CD14-positive monocyte (primary cell): ENCODE measurements at regions not wholly inside any gene's neighbourhood (a gene's known extent, or its start where the extent isn't known, plus 50 kb on each side); places are given as distances from the start of the nearest gene placed in this dataset.
A peak's percentile ranks its signal among the peaks of the same experiment; 100 is the strongest.
"Not testable (repeated sequence)": the region's sequence is repeated elsewhere in the genome, so short reads cannot be mapped to it uniquely, and the experiment has no call there.

ENCODE experiments used
- DNase-seq, 3 donors: peaks; one replicate each; pipeline ENCODE4 v3.0.0-alpha.2; 2011 to 2022
- H2AFZ ChIP-seq: 2 replicates; pipeline ENCODE4 v1.6.0; 2012; ENCODE audit warnings: mild to moderate bottlenecking, low read depth, low read length, inconsistent platforms; ENCODE audit not compliant: insufficient read depth, poor library complexity, severe bottlenecking
- H3K27ac ChIP-seq, 2 donors: 1 replicate in 1 of 2; 2 replicates in 1 of 2; pipeline ENCODE4 v1.5.1; 2012 to 2013; ENCODE audit warnings: low read length in 2 of 2, control low read depth in 1 of 2, inconsistent platforms in 1 of 2, low read depth in 1 of 2, mild to moderate bottlenecking in 1 of 2
- H3K27me3 ChIP-seq, 2 donors: one replicate each; pipeline versions ENCODE4 v1.6.0 to v1.6.1; 2011 to 2013; ENCODE audit warnings: low read length in 2 of 2; ENCODE audit not compliant: control insufficient read depth in 2 of 2, insufficient read depth in 2 of 2
- H3K36me3 ChIP-seq, 2 donors: replicated peaks in 1 of 2; 1 replicate in 1 of 2; 2 replicates in 1 of 2; pipeline versions ENCODE4 v1.5.1 to v1.6.1; 2012 to 2013; ENCODE audit warnings: low read length in 2 of 2, control low read depth in 1 of 2, inconsistent platforms in 1 of 2, mild to moderate bottlenecking in 1 of 2; ENCODE audit not compliant: insufficient read depth in 2 of 2, control insufficient read depth in 1 of 2
- H3K4me1 ChIP-seq, 2 donors: 1 replicate in 1 of 2; 2 replicates in 1 of 2; pipeline versions ENCODE4 v1.5.1 to v1.6.1; 2012 to 2013; ENCODE audit warnings: low read length in 2 of 2, control low read depth in 1 of 2, inconsistent platforms in 1 of 2, mild to moderate bottlenecking in 1 of 2, moderate library complexity in 1 of 2; ENCODE audit not compliant: insufficient read depth in 2 of 2, control insufficient read depth in 1 of 2
- H3K4me2 ChIP-seq: replicated peaks from 2 replicates; pipeline ENCODE3; 2012; ENCODE audit warnings: low read length, moderate library complexity, mild to moderate bottlenecking; ENCODE audit not compliant: poor library complexity, severe bottlenecking; ENCODE audit errors: extremely low read depth
- H3K4me3 ChIP-seq, 3 experiments: fragments of 200-600 bp in 1 of 3; sonication (generic) in 1 of 3; replicated peaks in 1 of 3; 1 replicate in 2 of 3; 2 replicates in 1 of 3; pipeline ENCODE4 v1.5.1; 2011 to 2013; ENCODE audit warnings: low read length in 3 of 3, mild to moderate bottlenecking in 3 of 3, control low read depth in 2 of 3, low read depth in 2 of 3, inconsistent platforms in 1 of 3, moderate library complexity in 1 of 3
- H3K79me2 ChIP-seq: 2 replicates; pipeline ENCODE4 v1.6.0; 2012; ENCODE audit warnings: mild to moderate bottlenecking, control low read depth, inconsistent platforms, low read length, moderate library complexity; ENCODE audit not compliant: insufficient read depth
- H3K9ac ChIP-seq: 2 replicates; pipeline ENCODE4 v1.6.0; 2017; ENCODE audit warnings: low read length, mild to moderate bottlenecking; ENCODE audit not compliant: insufficient read depth, poor library complexity, severe bottlenecking
- H3K9me3 ChIP-seq, 2 donors: replicated peaks in 1 of 2; 1 replicate in 1 of 2; 2 replicates in 1 of 2; pipeline versions ENCODE4 v1.5.1 to v1.6.1; 2012 to 2013; ENCODE audit warnings: low read length in 2 of 2, control low read depth in 1 of 2; ENCODE audit not compliant: control insufficient read depth in 1 of 2, insufficient read depth in 1 of 2
- H4K20me1 ChIP-seq: 2 replicates; pipeline ENCODE4 v1.6.0; 2012; ENCODE audit warnings: mild to moderate bottlenecking, low read length, control low read depth, moderate library complexity; ENCODE audit not compliant: insufficient read depth
- H3K27ac Mint-ChIP-seq, 7 donors: one replicate each; pipeline ENCODE4 v1.8.0; 2020; ENCODE audit warnings: mild to moderate bottlenecking in 7 of 7, mixed read lengths in 7 of 7, moderate library complexity in 6 of 7, inconsistent platforms in 2 of 7
- H3K27me3 Mint-ChIP-seq, 3 donors: one replicate each; pipeline ENCODE4 v1.8.0; 2021 to 2022; ENCODE audit warnings: low read depth in 3 of 3, mild to moderate bottlenecking in 3 of 3, mixed read lengths in 3 of 3, moderate library complexity in 3 of 3, inconsistent platforms in 1 of 3
- H3K36me3 Mint-ChIP-seq, 2 donors: one replicate each; pipeline ENCODE4 v1.8.0; 2020; ENCODE audit warnings: mixed read lengths in 2 of 2, inconsistent platforms in 1 of 2, mild to moderate bottlenecking in 1 of 2
- H3K4me1 Mint-ChIP-seq: one replicate; pipeline ENCODE4 v1.8.0; 2020; ENCODE audit warnings: mild to moderate bottlenecking, mixed read lengths
- H3K4me3 Mint-ChIP-seq, 2 donors: one replicate each; pipeline ENCODE4 v1.8.0; 2020; ENCODE audit warnings: mild to moderate bottlenecking in 2 of 2, mixed read lengths in 2 of 2, moderate library complexity in 1 of 2
- H3K9me3 Mint-ChIP-seq, 7 donors: one replicate each; pipeline ENCODE4 v1.8.0; 2020 to 2022; ENCODE audit warnings: mixed read lengths in 7 of 7, mild to moderate bottlenecking in 6 of 7, moderate library complexity in 6 of 7, inconsistent platforms in 2 of 7
- WGBS: methylation state at CpG from one replicate; pipeline ENCODE4 v1.1.5; 2013; ENCODE audit warnings: missing lambda C conversion rate; ENCODE audit not compliant: insufficient coverage; 5-methylcytosine and 5-hydroxymethylcytosine counted together
- intact Hi-C, 2 donors: fragments of 100-400 bp; cut with micrococcal nuclease; formaldehyde crosslinking; loops; one replicate each; pipeline versions ENCODE4 v1.15.0 to v1.15.1; 2023

DNA sequence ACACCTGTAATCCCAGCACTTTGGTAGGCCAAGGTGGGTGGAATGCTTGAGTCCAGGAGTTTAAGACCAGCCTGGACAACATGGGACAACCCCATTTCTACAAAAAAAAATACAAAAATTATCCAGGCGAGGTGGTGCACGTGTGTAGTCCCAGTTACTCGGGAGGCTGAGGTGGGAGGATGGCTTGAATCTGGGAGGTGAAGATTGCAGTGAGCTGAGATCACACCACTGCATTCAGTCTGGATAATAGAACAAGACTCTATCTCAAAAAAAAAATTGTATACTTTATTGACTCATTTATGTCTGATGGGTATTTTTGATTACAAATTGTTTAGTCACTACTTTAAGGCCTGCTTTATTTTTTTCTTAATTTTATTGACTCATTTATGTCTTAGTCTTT, 56.0 kb upstream of the PROP1 start:
- no CpG with 5 or more reads among the region's 3 CpGs for WGBS

DNA sequence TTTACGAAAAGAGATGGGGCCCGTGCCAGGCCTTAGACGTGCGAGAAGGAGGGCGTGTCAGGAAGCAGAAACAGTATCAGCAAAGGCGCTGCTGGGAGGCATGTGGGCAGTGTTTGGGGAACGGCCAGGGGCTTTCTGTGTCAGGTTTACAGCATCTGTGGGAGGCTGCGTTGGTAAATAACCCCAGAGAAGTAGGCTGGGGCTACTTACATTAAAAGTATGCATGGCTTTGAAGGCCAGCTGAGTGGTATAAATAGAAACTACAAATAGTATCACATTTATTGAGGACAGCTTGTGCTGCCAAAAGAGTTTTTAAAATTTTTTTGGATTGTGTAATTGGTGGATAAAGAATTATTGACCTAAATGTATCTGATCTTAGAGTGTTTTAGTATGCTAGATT, 54.8 kb upstream of the PROP1 start:
- H3K27me3 ChIP-seq, H3K4me1 Mint-ChIP-seq, H3K9ac ChIP-seq, H2AFZ ChIP-seq, H3K36me3 ChIP-seq, H3K4me3 Mint-ChIP-seq, H3K27me3 Mint-ChIP-seq, H3K27ac Mint-ChIP-seq, H3K9me3 ChIP-seq, H3K9me3 Mint-ChIP-seq, H3K4me3 ChIP-seq, H3K4me2 ChIP-seq, H3K36me3 Mint-ChIP-seq, H3K27ac ChIP-seq, H4K20me1 ChIP-seq, H3K4me1 ChIP-seq, DNase-seq, intact Hi-C loops, H3K79me2 ChIP-seq: not testable (repeated sequence)
- no CpG with 5 or more reads among the region's 8 CpGs for WGBS

More for the DNA sequence above, 56.0 kb upstream of the PROP1 start:
- H3K4me3 ChIP-seq, DNase-seq, H3K4me1 ChIP-seq, H3K27me3 Mint-ChIP-seq, H3K27me3 ChIP-seq, H3K36me3 Mint-ChIP-seq, H3K9ac ChIP-seq, H3K27ac ChIP-seq, intact Hi-C loops, H3K4me2 ChIP-seq, H3K4me3 Mint-ChIP-seq, H3K27ac Mint-ChIP-seq, H2AFZ ChIP-seq, H3K79me2 ChIP-seq, H3K9me3 ChIP-seq, H3K36me3 ChIP-seq, H4K20me1 ChIP-seq, H3K4me1 Mint-ChIP-seq, H3K9me3 Mint-ChIP-seq: not testable (repeated sequence)

DNA sequence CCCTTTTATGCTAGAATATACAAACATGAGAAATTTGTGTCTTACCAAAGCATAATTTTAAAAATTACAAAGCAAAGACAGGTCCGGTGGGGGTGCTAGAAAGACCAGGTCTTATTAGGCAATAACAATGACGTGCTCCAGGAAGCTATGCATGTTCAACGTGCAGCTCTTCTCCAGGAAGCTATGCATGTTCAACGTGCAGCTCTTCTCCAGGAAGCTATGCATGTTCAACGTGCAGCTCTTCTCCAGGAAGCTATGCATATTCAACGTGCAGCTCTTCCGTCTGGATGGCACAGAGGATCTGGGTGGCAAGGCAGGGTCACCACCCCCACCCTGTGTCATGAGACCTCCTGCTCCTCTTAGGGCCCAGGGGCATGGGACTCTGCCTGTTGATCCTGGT, 51.9 kb upstream of the PROP1 start:
- H3K27ac ChIP-seq, H3K27me3 Mint-ChIP-seq, DNase-seq, H3K4me1 Mint-ChIP-seq, H3K4me3 Mint-ChIP-seq, H2AFZ ChIP-seq, intact Hi-C loops, H3K79me2 ChIP-seq, H3K36me3 ChIP-seq, H3K27ac Mint-ChIP-seq, H3K27me3 ChIP-seq, H3K9me3 Mint-ChIP-seq, H4K20me1 ChIP-seq, H3K36me3 Mint-ChIP-seq, H3K4me1 ChIP-seq, H3K4me3 ChIP-seq, H3K9ac ChIP-seq, H3K4me2 ChIP-seq, H3K9me3 ChIP-seq: not testable (repeated sequence)
- no CpG with 5 or more reads among the region's 7 CpGs for WGBS

DNA sequence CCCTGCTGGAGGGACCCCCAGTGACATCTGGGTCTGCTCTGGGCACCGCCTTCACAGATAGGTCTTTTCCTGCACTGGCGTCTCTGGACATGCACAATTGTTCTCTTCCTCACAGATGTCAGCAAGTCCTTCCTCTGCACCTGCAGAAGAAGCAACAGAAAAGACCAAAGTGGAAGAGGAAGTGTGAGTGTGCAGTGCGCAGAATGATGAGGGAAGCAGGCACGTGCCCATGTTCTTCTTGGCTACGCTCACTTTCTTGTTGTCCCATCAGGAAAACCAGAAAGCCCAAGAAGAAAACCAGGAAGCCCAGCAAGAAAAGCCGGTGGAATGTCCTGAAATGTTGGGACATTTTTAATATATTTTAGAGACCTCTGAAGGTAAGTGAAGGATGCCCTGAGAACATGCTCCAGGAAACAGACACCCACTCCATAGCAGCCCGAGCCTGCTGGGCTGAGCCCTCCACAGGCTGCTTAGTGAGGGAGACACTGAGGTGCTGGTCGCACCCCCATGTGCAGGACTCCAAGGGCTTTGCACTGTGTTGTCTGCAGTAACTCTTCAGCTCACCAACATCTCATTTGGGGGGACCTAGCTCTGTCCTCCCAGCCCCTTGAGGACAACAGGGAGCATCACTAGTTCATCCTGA, 50.8 kb upstream of the PROP1 start:
- H3K36me3 Mint-ChIP-seq, H3K9me3 ChIP-seq, H3K9me3 Mint-ChIP-seq, H3K27me3 ChIP-seq, H4K20me1 ChIP-seq, H3K27ac ChIP-seq, H3K27me3 Mint-ChIP-seq, H3K36me3 ChIP-seq, DNase-seq, intact Hi-C loops, H3K4me2 ChIP-seq, H3K79me2 ChIP-seq, H3K4me3 ChIP-seq, H3K4me1 Mint-ChIP-seq, H3K4me1 ChIP-seq, H3K9ac ChIP-seq, H2AFZ ChIP-seq: not testable (repeated sequence)
- H3K4me3 Mint-ChIP-seq, result peak overlapping the region in 1 of 2 donors; percentile 60
- peak overlapping the region in 1 of 7 donors; percentile 45 for H3K27ac Mint-ChIP-seq
- WGBS, result no CpG with 5 or more reads among the region's 8 CpGs
